ENCODE measurements at regions not wholly inside any gene's neighbourhood (a gene's known extent, or its start where the extent isn't known, plus 50 kb on each side); places are given as distances from the start of the nearest gene placed in this dataset.

DNA sequence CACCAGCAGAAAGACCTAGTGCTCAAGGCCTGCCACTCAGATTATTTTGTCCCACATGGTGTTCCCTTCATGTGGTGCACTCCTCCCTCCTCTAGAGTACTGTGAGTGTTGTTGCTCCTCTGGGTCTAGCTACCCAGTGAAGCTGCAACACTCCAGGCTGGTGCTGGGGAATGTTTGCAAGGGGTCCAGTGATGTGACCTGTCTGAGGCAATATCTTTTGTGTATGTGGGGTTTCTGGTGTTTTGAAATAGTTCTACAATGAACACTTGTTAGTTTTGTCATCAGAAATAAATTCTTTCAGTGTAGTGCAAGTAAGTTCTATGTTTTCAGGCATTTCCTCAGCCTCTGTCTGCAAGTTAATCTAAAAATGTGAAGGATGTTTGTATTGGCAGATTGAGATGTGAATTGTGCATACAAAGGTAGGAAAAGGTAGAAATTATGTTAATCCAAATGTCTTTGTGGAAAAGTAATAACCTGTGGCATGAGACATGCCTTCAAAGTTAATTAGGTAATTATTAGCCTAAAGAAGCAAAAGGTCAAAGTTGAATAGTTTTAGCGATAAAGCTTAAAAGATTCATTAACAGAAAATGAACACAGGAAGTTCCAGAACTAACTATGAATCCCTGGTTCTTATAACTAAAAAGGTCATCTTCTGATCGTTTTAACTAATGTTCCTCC is 616.8 kb downstream of the LTN1 start:
- peaks cover 0 to 6% (median 0%) of the 10 kb centered on the region in 4 donors for H3K9me3 ChIP-seq
- H3K4me1 ChIP-seq = no peaks in the 10 kb centered on the region
- no peaks in the 10 kb centered on the region for H3K36me3 ChIP-seq
- no peak overlapping the region for H3K27ac ChIP-seq
- TF ChIP-seq, protein P1, sequence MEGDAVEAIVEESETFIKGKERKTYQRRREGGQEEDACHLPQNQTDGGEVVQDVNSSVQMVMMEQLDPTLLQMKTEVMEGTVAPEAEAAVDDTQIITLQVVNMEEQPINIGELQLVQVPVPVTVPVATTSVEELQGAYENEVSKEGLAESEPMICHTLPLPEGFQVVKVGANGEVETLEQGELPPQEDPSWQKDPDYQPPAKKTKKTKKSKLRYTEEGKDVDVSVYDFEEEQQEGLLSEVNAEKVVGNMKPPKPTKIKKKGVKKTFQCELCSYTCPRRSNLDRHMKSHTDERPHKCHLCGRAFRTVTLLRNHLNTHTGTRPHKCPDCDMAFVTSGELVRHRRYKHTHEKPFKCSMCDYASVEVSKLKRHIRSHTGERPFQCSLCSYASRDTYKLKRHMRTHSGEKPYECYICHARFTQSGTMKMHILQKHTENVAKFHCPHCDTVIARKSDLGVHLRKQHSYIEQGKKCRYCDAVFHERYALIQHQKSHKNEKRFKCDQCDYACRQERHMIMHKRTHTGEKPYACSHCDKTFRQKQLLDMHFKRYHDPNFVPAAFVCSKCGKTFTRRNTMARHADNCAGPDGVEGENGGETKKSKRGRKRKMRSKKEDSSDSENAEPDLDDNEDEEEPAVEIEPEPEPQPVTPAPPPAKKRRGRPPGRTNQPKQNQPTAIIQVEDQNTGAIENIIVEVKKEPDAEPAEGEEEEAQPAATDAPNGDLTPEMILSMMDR (IDR thresholded peaks at IDR 0.05) = no peak
- no peaks in the 10 kb centered on the region for H3K27me3 ChIP-seq
- DNase-seq = no peak
- H3K4me3 ChIP-seq = no peak overlapping the region

DNA sequence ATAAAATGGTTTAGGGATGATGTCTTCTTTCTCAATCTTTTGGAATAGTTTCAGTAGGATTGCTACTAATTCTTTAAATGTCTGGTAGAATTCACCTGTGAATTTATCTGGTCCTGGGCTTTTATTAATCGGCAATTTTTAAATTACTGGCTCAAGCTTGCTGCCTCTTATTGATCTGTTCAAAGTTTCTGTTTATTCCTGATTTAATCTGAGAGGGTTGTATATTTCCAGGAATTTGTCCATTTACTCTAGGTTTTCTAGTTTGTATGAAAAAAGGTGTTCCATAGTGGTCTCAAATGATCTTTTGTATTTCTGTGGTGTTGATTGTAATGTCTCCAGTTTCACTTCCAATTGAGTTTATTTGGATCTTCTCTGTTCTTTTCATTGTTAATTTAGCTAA is 617.8 kb downstream of the LTN1 start:
- no peak for TF ChIP-seq POLR2A (IDR thresholded peaks at IDR 0.05)
- TF ChIP-seq, protein P1 (IDR thresholded peaks at IDR 0.05) = no peak
- peaks cover 0 to 3% (median 0%) of the 10 kb centered on the region in 4 donors for H3K9me3 ChIP-seq
- H3K4me1 ChIP-seq = no peaks in the 10 kb centered on the region
- H3K27me3 ChIP-seq = no peaks in the 10 kb centered on the region
- no peak overlapping the region for H3K27ac ChIP-seq
- no peaks in the 10 kb centered on the region for H3K36me3 ChIP-seq
- no peak for DNase-seq
- no peak overlapping the region for H3K4me3 ChIP-seq

DNA sequence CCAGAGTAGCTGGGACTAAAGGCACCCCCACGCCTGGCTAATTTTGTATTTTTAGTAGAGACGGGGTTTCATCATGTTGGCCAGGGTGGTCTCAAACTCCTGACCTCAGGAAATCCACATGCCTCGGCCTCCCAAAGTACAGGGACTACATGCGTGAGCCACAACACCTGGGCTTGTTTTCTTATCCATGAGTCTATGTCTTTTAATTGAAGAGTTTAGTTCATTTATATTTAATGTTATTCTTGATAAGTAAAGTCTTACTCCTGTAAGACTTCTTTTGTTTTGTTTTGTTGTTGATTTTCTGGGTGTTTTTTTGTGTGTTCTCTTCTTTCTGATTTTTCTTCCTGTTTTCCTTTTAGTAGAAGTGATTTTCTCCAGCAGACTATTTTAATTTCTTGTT is 621.0 kb downstream of the LTN1 start:
- Histone ChIP-seq H3K9me3 (peaks cover 0 to 3% (median 0%) of the 10 kb centered on the region in 4 donors), H3K4me3 (no peak overlapping the region), H3K27me3 (no peaks in the 10 kb centered on the region), H3K4me1 (no peaks in the 10 kb centered on the region), H3K27ac (no peak overlapping the region), H3K36me3 (no peaks in the 10 kb centered on the region)
- TF ChIP-seq, protein P1 (IDR thresholded peaks at IDR 0.05) = no peak
- TF ChIP-seq POLR2A (IDR thresholded peaks at IDR 0.05) = no peak
- no peak for DNase-seq

DNA sequence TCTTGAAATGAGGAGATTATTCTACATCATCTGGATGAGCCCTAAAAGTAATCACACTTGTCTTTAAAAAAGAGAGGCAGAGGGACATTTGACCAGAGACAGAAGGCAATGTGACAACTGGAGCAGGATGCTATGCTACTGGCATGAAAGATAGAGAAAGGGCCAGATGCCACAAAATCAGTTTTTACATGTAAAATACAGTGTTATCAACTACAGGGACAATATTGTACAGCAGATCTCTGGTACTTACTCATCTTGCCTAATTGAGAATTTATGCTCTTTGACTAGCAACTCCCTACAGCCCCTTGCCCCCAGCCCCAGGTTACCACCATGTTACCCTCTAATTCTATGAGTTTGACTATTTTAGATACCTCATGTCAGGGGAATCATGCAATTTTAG is 633.4 kb downstream of the LTN1 start:
- H3K4me3 ChIP-seq = no peak overlapping the region
- no peaks in the 10 kb centered on the region for H3K4me1 ChIP-seq
- no peak for DNase-seq
- no peaks in the 10 kb centered on the region for H3K36me3 ChIP-seq
- H3K27ac ChIP-seq = no peak overlapping the region
- TF ChIP-seq, protein P1 (IDR thresholded peaks at IDR 0.05) = no peak
- TF ChIP-seq POLR2A (IDR thresholded peaks at IDR 0.05) = no peak
- no peaks in the 10 kb centered on the region for H3K27me3 ChIP-seq
- H3K9me3 ChIP-seq = no peaks in the 10 kb centered on the region

DNA sequence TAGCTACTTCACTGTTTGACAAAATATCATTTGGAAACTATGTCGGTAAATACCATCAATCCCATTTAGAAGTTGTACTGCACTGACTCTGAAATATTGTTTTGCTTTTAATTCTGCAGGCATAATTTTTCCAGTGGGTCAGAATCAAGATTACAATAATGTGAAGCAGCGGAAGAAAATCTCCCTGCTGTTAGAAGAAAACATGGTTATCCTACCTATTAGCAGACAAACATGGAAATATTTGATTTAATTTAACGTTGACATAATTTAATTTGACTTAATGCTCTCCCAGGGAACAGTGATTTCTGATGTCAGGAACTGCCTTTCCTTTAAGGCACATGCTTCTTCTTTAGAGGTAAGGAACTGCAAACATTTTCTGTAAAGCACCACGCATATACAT is 634.0 kb downstream of the LTN1 start:
- Histone ChIP-seq H3K4me3 (no peak overlapping the region), H3K27me3 (no peaks in the 10 kb centered on the region), H3K27ac (no peak overlapping the region), H3K4me1 (no peaks in the 10 kb centered on the region), H3K36me3 (no peaks in the 10 kb centered on the region), H3K9me3 (no peaks in the 10 kb centered on the region)
- no peak for DNase-seq
- TF ChIP-seq, protein P1 (IDR thresholded peaks at IDR 0.05) = no peak
- no peak for TF ChIP-seq POLR2A (IDR thresholded peaks at IDR 0.05)

DNA sequence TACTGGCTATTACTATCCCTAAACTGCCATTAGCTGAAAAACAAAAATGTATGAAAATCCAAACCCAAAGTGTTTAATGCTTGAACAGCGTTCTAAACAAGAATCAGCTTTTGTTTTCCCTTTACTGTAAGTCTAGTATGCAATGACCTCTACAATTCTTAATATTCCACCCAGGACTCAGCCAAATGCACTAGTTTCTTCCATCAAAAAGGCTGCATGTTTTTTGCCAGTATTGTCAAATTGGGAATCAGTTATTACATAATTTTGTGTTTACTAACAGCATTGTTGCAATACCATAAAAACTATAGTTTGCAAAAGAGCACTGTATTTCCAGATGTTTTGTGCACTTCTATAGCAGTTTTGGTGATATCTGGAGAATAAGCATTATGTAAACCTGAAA is 634.5 kb downstream of the LTN1 start:
- no peaks in the 10 kb centered on the region for H3K36me3 ChIP-seq
- H3K4me3 ChIP-seq = no peak overlapping the region
- H3K4me1 ChIP-seq = no peaks in the 10 kb centered on the region
- DNase-seq = no peak
- H3K9me3 ChIP-seq = no peaks in the 10 kb centered on the region
- H3K27ac ChIP-seq = no peak overlapping the region
- TF ChIP-seq POLR2A (IDR thresholded peaks at IDR 0.05) = no peak
- TF ChIP-seq, protein P1 (IDR thresholded peaks at IDR 0.05) = no peak
- H3K27me3 ChIP-seq = no peaks in the 10 kb centered on the region
